PC-9 (cell line): ENCODE measurements at regions not wholly inside any gene's neighbourhood (a gene's known extent, or its start where the extent isn't known, plus 50 kb on each side); places are given as distances from the start of the nearest gene placed in this dataset.

Experiments
- BruUV-seq: library from RNA; stranded (reverse); fragments of 400-500 nt; replicated peaks from 2 replicates; lab custom pipeline; 2021; lab: Mats Ljungman, UMichigan
- CTCF ChIA-PET: fragments of 300-600 bp; sonication (Branson Sonifier 250); formaldehyde crosslinking; loops from one replicate; lab custom pipeline; 2022; ENCODE audit warnings: antibody characterized with exemption; lab: Charles Lee
- POLR2A ChIA-PET: fragments of 300-600 bp; sonication (Branson Sonifier 250); formaldehyde crosslinking; loops from one replicate; lab custom pipeline; 2022; ENCODE audit warnings: antibody characterized with exemption; ENCODE audit not compliant: unreplicated experiment; lab: Charles Lee
- DNase-seq, 2 experiments: peaks; one replicate each; pipeline versions ENCODE4 v3.0.0 to v3.0.0-alpha.2; 2015 to 2022; ENCODE audit warnings: mixed read lengths in 1 of 2
- H2AFZ ChIP-seq: fragments of 200-600 bp; sonication (generic); 2 replicates; pipeline ENCODE4 v1.8.1; 2017; ENCODE audit warnings: antibody characterized with exemption
- H3F3A ChIP-seq: fragments of 200-600 bp; sonication (generic); 2 replicates; pipeline ENCODE4 v1.8.1; 2017; ENCODE audit warnings: antibody characterized with exemption, mild to moderate bottlenecking, low read depth; ENCODE audit not compliant: insufficient read depth
- H3K27ac ChIP-seq: fragments of 200-600 bp; sonication (generic); 2 replicates; pipeline ENCODE4 v1.6.1; 2016; ENCODE audit warnings: mixed run types
- H3K27me3 ChIP-seq: fragments of 200-600 bp; sonication (generic); 2 replicates; pipeline ENCODE4 v1.6.1; 2016; ENCODE audit warnings: low read depth, mixed run types; ENCODE audit not compliant: insufficient read depth
- H3K36me3 ChIP-seq: fragments of 200-600 bp; sonication (generic); 2 replicates; pipeline ENCODE4 v1.6.1; 2016; ENCODE audit warnings: low read depth, mixed run types
- H3K4me1 ChIP-seq: fragments of 200-600 bp; sonication (generic); replicated peaks from 2 replicates; pipeline ENCODE4 v1.6.1; 2016; ENCODE audit warnings: mixed run types; ENCODE audit not compliant: insufficient read depth
- H3K4me2 ChIP-seq: fragments of 200-600 bp; sonication (generic); 2 replicates; pipeline ENCODE4 v1.6.1; 2017; ENCODE audit warnings: mixed run types
- H3K4me3 ChIP-seq: fragments of 200-600 bp; sonication (generic); 2 replicates; pipeline ENCODE4 v1.6.1; 2016; ENCODE audit warnings: mixed run types
- H3K79me2 ChIP-seq: fragments of 200-600 bp; sonication (generic); 2 replicates; pipeline ENCODE4 v1.6.1; 2017; ENCODE audit warnings: low read depth, mixed run types
- H3K9me2 ChIP-seq: fragments of 200-600 bp; sonication (generic); 2 replicates; pipeline ENCODE4 v1.8.1; 2017; ENCODE audit warnings: mild to moderate bottlenecking; ENCODE audit not compliant: insufficient read depth
- H3K9me3 ChIP-seq: fragments of 200-600 bp; sonication (generic); 2 replicates; pipeline ENCODE4 v1.8.1; 2016; ENCODE audit warnings: low read depth; ENCODE audit not compliant: insufficient read depth
- H4K20me1 ChIP-seq: fragments of 200-600 bp; sonication (generic); 2 replicates; pipeline ENCODE4 v1.8.1; 2017; ENCODE audit not compliant: insufficient read depth
- CTCF ChIP-seq: fragments of 200-600 bp; sonication (generic); conservative IDR thresholded peaks from 2 replicates; pipeline ENCODE4 v1.6.1; 2017; ENCODE audit warnings: mixed run types, antibody characterized with exemption, mild to moderate bottlenecking, moderate library complexity
- EZH2 ChIP-seq: fragments of 200-600 bp; sonication (generic); IDR thresholded peaks from 2 replicates; pipeline ENCODE4 v1.8.0; 2017; ENCODE audit warnings: antibody characterized with exemption, low read depth
- intact Hi-C: fragments of 100-400 bp; cut with micrococcal nuclease; formaldehyde crosslinking; loops from one replicate; pipeline ENCODE4 v1.10.0; 2022; ENCODE audit not compliant: unreplicated experiment

GRCh38 chr1:67886076-67886475 lies 52.8 kb upstream of the GNG12 start:
- Histone ChIP-seq H2AFZ (no peak overlapping the region), H3F3A (no peaks in the 10 kb centered on the region; the same call in 1 of the 2 replicates), H3K79me2 (no peaks in the 10 kb centered on the region), H3K4me2 (no peak overlapping the region), H3K4me3 (no peak overlapping the region), H4K20me1 (no peaks in the 10 kb centered on the region), H3K27ac (no peak overlapping the region), H3K9me2 (no peaks in the 10 kb centered on the region), H3K4me1 (peaks cover 15% of the 10 kb centered on the region), H3K9me3 (peaks cover 7% of the 10 kb centered on the region), H3K27me3 (no peaks in the 10 kb centered on the region), H3K36me3 (no peaks in the 10 kb centered on the region)
- no peak for DNase-seq
- ChIA-PET CTCF (no interaction called here), POLR2A (no interaction called here)
- TF ChIP-seq EZH2 (no peak), CTCF (no peak)
- BruUV-seq, result no TSS peak
- intact Hi-C loops, result no loop called here

- ChIA-PET POLR2A (no interaction called here), CTCF (no interaction called here)
- no peak overlapping the region for H2AFZ ChIP-seq
Observed at GRCh38 chr1:67883069-67883468, 49.8 kb upstream of the GNG12 start.

More at GRCh38 chr1:67883069-67883468, 49.8 kb upstream of the GNG12 start:
- intact Hi-C loops, result no loop called here
- Histone ChIP-seq H3K36me3 (no peaks in the 10 kb centered on the region), H3F3A (peaks cover 13% of the 10 kb centered on the region), H3K4me1 (peaks cover 9% of the 10 kb centered on the region; the same call in 1 of the 2 replicates), H3K4me3 (no peak overlapping the region), H3K27me3 (no peaks in the 10 kb centered on the region), H3K9me2 (no peaks in the 10 kb centered on the region), H3K9me3 (0 out of 2 replicates have a peak, but pooled peaks cover 4% of the 10 kb centered on the region), H3K27ac (no peak overlapping the region), H3K79me2 (no peaks in the 10 kb centered on the region), H3K4me2 (no peak overlapping the region), H4K20me1 (no peaks in the 10 kb centered on the region)
- BruUV-seq, result no TSS peak
- TF ChIP-seq EZH2 (no peak), CTCF (no peak)
- DNase-seq, result peak in 1 of 2 experiments; percentile 53
